Ascending aorta (tissue), 2 donors: ENCODE measurements at regions not wholly inside any gene's neighbourhood (a gene's known extent, or its start where the extent isn't known, plus 50 kb on each side); places are given as distances from the start of the nearest gene placed in this dataset.

Source experiments
- DNase-seq, 2 donors: peaks; one replicate each; pipeline ENCODE4 v3.0.0-alpha.2; 2019; ENCODE audit warnings: low spot score in 2 of 2
- H3K27ac ChIP-seq, 2 donors: fragments of 200-600 bp; sonication (generic); one replicate each; pipeline ENCODE4 v1.5.1; 2016 to 2017; ENCODE audit warnings: mild to moderate bottlenecking in 1 of 2
- H3K27me3 ChIP-seq: fragments of 200-600 bp; sonication (generic); one replicate; pipeline ENCODE4 v1.5.1; 2017
- H3K36me3 ChIP-seq, 2 donors: fragments of 200-600 bp; sonication (generic); one replicate each; pipeline ENCODE4 v1.5.1; 2016
- H3K4me1 ChIP-seq, 2 donors: fragments of 200-600 bp; sonication (generic); one replicate each; pipeline ENCODE4 v1.5.1; 2016 to 2017; ENCODE audit warnings: mild to moderate bottlenecking in 1 of 2
- H3K4me3 ChIP-seq, 2 donors: fragments of 200-600 bp; sonication (generic); one replicate each; pipeline ENCODE4 v1.5.1; 2016 to 2017; ENCODE audit warnings: mild to moderate bottlenecking in 1 of 2
- H3K9me3 ChIP-seq, 2 donors: fragments of 200-600 bp; sonication (generic); one replicate each; pipeline ENCODE4 v1.5.1; 2016
- CTCF ChIP-seq, 3 experiments: fragments of 200-600 bp in 2 of 3; fragments of 450-650 bp in 1 of 3; sonication (generic) in 2 of 3; IDR thresholded peaks; one replicate each; pipeline ENCODE4 v1.5.1; 2016 to 2019; ENCODE audit warnings: antibody characterized with exemption in 3 of 3, mild to moderate bottlenecking in 1 of 3, moderate library complexity in 1 of 3
- intact Hi-C: fragments of 100-400 bp; cut with DNase I; formaldehyde crosslinking; loops from one replicate; pipeline ENCODE4 v1.15.1; 2023

GRCh38 chrX:68997911-68998310 lies 167.3 kb downstream of the PJA1 start:
- no peak overlapping the region for H3K27ac ChIP-seq
- H3K9me3 ChIP-seq = no peaks in the 10 kb centered on the region
- intact Hi-C loops = no loop called here
- H3K36me3 ChIP-seq = no peaks in the 10 kb centered on the region
- H3K27me3 ChIP-seq = no peaks in the 10 kb centered on the region
- H3K4me1 ChIP-seq = peaks cover 0 to 11% of the 10 kb centered on the region in 2 donors
- no peak for TF ChIP-seq CTCF (IDR thresholded peaks at IDR 0.05)
- H3K4me3 ChIP-seq = no peak overlapping the region
- peak in 1 of 2 donors; percentile 70 for DNase-seq

GRCh38 chrX:68997511-68997910 lies 167.7 kb downstream of the PJA1 start:
- intact Hi-C loops = no loop called here
- H3K27me3 ChIP-seq = no peaks in the 10 kb centered on the region
- no peak overlapping the region for H3K27ac ChIP-seq
- H3K4me1 ChIP-seq = peaks cover 0 to 11% of the 10 kb centered on the region in 2 donors
- peak in 1 of 2 donors; percentile 51 for DNase-seq
- no peaks in the 10 kb centered on the region for H3K9me3 ChIP-seq
- TF ChIP-seq CTCF (IDR thresholded peaks at IDR 0.05) = no peak
- no peaks in the 10 kb centered on the region for H3K36me3 ChIP-seq
- no peak overlapping the region for H3K4me3 ChIP-seq

- Histone ChIP-seq H3K9me3 (no peaks in the 10 kb centered on the region), H3K4me1 (peaks cover 0 to 11% of the 10 kb centered on the region in 2 donors), H3K27ac (no peak overlapping the region), H3K36me3 (no peaks in the 10 kb centered on the region), H3K4me3 (peak overlapping the region in 1 of 2 donors; percentile 2), H3K27me3 (no peaks in the 10 kb centered on the region)
- intact Hi-C loops = no loop called here
- peak in 1 of 2 donors; percentile 64 for DNase-seq
- no peak for TF ChIP-seq CTCF (IDR thresholded peaks at IDR 0.05)
Observed at GRCh38 chrX:68995780-68996551, 167.1 kb downstream of the EFNB1 start.

- Histone ChIP-seq H3K27me3 (no peaks in the 10 kb centered on the region), H3K9me3 (no peaks in the 10 kb centered on the region), H3K36me3 (no peaks in the 10 kb centered on the region), H3K27ac (no peak overlapping the region), H3K4me1 (peaks cover 0 to 13% of the 10 kb centered on the region in 2 donors), H3K4me3 (no peak overlapping the region)
- intact Hi-C loops = no loop called here
- DNase-seq = peak in 1 of 2 donors; percentile 43
- TF ChIP-seq CTCF (IDR thresholded peaks at IDR 0.05) = no peak
Observed at GRCh38 chrX:68995386-68995779, 166.6 kb downstream of the EFNB1 start.

GRCh38 chrX:68994891-68995255 lies 166.1 kb downstream of the EFNB1 start:
- H3K9me3 ChIP-seq = no peaks in the 10 kb centered on the region
- intact Hi-C loops = no loop called here
- peaks cover 0 to 18% of the 10 kb centered on the region in 2 donors for H3K4me1 ChIP-seq
- no peak overlapping the region for H3K4me3 ChIP-seq
- DNase-seq = no peak
- H3K36me3 ChIP-seq = no peaks in the 10 kb centered on the region
- no peaks in the 10 kb centered on the region for H3K27me3 ChIP-seq
- no peak for TF ChIP-seq CTCF (IDR thresholded peaks at IDR 0.05)
- no peak overlapping the region for H3K27ac ChIP-seq
